ENCODE measurements at regions not wholly inside any gene's neighbourhood (a gene's known extent, or its start where the extent isn't known, plus 50 kb on each side); places are given as distances from the start of the nearest gene placed in this dataset.

GRCh38 chr6:139638179-139638941 is 263.9 kb upstream of the CITED2 start:
- no peak for DNase-seq (ENCODE audit: low read depth)

GRCh38 chr6:139637766-139638165 is 263.3 kb upstream of the CITED2 start:
- DNase-seq (ENCODE audit: low read depth), result no peak

- no peak for DNase-seq (ENCODE audit: low read depth)
Measured at GRCh38 chr6:139636391-139636790, 261.9 kb upstream of the CITED2 start.

DNA sequence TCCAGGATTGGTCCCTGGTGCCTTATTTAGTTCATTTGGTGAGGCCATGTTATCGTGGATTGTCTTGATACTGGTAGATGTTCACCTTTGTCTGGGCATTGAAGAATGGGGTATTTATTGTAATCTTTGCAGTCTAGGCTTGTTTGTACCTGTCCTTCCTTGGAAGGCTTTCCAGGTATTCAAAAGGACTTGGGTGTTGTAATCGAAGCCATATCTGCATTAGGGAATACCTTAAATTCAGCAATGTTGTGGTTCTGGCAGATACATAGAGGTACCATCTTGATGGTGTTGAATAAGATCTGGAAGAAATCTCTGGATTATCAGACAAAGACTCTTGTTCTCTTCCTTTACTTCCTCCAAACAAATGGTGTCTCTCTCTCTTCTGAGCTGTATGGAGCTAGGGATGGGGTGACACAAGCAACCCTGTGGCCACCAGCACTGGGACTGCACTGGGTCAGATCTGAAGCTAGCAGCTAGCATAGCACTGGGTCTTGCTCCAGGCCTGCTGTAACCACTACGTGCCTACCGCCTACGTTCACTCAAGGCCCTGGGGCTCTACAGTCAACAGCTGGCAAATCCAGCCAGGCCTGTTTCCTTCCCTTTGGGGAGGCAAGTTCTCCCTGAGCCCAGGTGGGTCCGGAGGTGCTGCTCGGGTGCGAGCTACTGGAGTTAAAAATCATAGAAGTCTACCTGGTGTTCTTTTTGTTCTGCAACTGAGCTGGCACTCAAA is 261.1 kb upstream of the CITED2 start:
- no peak for DNase-seq (ENCODE audit: low read depth)

DNA sequence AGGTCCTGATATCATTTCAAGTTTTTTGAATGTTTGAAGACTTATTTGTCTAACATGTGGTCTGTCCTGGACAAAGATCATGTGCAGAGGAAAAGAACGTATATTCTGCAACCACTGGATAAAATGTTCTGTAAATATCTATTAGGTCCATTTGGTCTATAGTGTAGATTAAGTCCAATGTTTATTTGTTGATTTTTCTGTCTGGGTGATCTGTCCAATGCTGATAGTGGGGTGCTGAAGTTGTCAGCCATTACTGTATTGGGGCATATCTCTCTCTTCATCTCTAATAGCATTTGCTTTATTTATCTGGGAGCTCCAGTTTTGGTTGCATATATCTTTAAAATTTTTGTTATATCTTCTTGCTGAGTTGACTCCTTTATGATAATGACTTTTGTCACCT is 258.4 kb upstream of the CITED2 start:
- no peak for DNase-seq (ENCODE audit: low read depth)

- no peak for DNase-seq (ENCODE audit: low read depth)
Measured at GRCh38 chr6:139628270-139628669, 253.8 kb upstream of the CITED2 start.

- no peak for DNase-seq (ENCODE audit: low read depth)
Measured at GRCh38 chr6:139627091-139627490, 252.6 kb upstream of the CITED2 start.

GRCh38 chr6:139625998-139626975 is 251.8 kb upstream of the CITED2 start:
- DNase-seq (ENCODE audit: low read depth), result no peak

DNA sequence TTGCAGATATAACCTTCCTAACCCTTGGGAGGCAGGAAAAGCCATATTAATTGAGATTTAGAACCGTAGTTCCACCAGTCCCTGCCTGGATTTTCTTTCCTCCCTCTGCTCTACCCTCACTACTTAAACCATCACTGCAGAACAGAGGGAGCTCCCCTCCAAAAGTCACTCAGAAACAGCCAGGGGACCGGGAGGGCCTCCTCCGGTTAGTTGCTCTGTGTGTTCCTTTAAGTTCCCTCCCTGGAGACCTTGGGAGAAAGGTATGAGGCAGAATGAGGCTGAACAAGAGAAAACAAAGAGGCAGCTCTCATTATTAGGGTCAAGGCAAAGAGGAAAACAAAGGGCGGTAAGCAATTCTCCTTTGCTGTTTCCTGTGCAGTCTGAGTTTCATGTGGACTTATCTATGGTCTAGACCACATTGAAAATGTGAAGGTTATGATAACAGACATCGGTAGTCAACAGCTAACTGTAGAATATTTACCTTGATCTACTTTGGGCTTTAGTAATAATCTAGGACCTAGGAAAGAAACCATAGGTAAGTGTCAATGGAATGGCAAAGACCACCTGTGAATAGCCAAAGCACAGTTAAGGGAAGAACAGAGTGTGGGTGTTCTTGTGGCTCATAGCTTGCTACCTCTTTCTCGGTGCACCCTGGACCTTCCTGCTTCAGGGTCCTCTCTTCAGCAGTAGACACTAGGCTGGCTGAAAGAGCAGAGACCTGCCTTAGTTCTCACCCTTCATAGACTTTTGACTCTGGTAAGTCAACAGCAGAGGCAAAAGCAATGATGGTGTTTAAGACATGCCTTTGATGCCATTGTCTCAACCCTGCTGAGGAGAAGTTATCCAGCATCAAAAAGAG is 250.9 kb upstream of the CITED2 start:
- no peak for DNase-seq (ENCODE audit: low read depth)

DNA sequence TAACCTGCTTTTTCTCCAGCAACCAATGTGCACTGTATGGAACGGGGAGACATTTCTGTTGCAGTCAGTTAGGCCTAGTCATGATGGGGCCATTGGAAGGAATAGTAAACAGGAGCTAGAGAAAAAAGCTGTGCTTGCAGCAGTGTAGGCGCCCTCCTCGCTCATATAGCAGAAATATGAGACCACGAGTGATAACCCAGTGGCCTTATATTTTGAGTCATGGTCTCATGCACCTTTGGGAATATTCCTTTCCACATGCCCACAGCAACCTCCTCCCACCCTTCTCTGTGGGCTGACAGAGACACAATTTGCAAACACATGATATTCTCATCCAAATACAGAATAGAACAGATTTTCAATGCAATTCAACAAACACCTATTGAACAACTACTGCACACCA is 248.9 kb upstream of the CITED2 start:
- no peak for DNase-seq (ENCODE audit: low read depth)

GRCh38 chr6:139613496-139613895 is 239.0 kb upstream of the CITED2 start:
- no peak for DNase-seq (ENCODE audit: low read depth)

DNA sequence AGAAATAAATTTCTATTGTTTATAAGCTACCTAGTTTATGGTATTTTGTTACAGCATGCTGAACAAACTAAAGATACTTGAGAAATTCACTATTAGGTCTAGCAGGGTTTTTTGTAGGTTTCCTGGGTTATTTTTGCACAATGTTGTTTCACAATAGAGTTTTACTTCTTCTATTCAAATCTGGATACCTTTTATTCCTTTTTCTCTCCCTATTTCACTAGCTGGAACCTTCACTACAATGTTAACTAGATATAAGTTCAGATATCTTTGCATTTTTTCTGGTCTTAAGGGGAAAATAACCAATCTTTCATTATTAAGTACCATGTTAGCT is 237.7 kb upstream of the CITED2 start:
- no peak for DNase-seq (ENCODE audit: low read depth)

- no peak for DNase-seq (ENCODE audit: low read depth)
Measured at GRCh38 chr6:139611327-139612134, 237.1 kb upstream of the CITED2 start.

DNA sequence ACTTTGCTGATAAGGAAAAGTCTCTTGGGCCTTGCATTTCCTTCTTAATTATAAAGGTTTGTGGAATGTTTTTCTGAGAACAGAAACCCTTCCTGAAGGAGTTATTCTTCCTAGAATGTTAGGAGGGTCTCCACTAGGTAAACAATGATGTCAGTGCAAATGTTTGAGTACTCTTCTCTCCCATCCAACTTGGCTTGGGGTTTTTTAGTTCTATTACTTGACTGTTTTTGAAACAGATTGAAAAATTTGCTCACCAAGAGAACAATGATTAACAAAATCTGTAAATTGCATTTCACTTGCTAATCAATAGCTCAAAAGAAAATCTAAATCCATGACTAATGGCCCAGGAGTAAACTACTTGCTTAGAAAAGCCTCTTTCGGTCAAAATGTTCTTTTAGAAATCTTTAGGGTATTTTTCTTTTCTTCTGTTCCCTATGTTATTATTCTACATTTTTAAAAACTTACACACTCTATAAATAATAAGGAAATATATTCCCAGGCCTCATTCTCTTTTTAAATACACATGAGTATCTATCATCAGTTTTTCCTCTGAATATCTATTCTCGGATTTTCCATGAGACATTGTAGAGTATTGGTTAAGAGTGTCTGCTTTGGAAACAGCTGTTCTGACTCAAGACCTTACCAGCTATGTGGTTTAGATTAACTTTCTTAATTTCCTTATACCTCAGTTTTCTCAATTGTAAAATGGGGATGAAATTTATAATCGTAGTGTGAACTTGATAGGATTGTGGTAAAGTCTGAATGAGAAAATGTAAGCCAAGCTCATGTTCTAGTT is 234.2 kb upstream of the CITED2 start:
- DNase-seq (ENCODE audit: low read depth), result no peak

DNA sequence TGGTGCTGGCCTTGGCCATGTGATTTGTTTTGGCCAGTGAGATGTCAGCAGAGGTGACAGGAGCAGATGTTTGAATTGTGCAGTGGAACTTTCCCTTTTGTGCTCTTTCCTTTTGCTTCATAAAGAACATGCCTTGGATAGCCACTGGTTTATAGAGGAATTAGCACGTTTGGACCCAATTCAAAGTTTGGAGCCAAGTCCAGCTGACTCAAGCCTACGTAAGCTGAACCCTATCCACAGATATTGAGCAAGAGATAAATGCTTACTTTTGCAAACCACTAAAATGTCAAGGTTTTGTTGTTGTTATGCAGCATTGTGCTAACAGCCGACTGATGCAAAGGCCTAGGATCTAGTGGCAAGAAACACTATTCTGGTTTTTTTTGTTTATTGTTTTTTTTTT is 230.9 kb upstream of the CITED2 start:
- no peak for DNase-seq (ENCODE audit: low read depth)

- DNase-seq (ENCODE audit: low read depth), result no peak
Measured at GRCh38 chr6:139603581-139603980, 229.1 kb upstream of the CITED2 start.

DNA sequence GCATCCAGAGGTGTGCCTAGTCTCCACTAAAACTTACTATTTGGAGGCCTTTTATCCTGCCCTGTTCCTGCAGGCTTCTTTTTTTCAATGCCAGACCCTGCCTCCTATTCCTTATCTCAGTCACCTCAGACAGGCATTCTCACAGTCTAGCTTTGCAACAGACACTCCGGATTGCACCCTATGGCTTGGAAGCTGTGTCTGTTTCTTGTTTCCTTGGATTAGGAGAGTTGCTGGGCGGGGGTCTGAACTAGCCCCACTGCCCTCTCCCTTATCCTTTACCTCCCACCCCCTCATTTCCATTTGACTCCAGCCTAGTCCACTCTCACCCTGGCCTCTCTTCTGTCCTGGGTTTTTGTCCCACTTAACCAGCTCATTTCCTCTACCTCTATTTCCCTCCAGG is 228.1 kb upstream of the CITED2 start:
- DNase-seq (ENCODE audit: low read depth), result no peak

- DNase-seq (ENCODE audit: low read depth), result no peak
Measured at GRCh38 chr6:139600919-139601475, 226.5 kb upstream of the CITED2 start.

DNA sequence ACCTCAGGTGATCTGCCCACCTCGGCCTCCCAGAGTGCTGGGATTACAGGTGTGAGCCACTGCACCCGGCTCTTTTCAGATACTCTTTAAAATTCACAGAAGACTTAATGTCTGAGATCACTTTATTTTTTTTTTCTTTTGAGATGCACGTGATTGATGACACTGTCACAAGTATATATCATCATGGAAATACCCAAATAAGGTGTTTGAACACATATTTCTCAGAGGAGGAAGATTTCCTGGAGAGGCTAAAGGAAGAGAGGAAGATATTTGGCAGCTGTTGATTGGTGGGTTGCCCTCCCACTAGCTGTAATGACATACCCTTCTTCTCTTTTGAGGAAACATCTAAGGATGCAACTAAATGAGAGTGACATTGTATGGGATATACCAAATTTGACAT is 225.9 kb upstream of the CITED2 start:
- DNase-seq (ENCODE audit: low read depth), result no peak
